HG03025 (cell line): ENCODE measurements at regions not wholly inside any gene's neighbourhood (a gene's known extent, or its start where the extent isn't known, plus 50 kb on each side); places are given as distances from the start of the nearest gene placed in this dataset.
"Not testable (repeated sequence)": the region's sequence is repeated elsewhere in the genome, so short reads cannot be mapped to it uniquely, and the experiment has no call there.

Experiments
- ATAC-seq: cut with Tn5 transposase; IDR thresholded peaks from one replicate; pipeline ENCODE4 v1.9.1; 2021; ENCODE audit warnings: mild to moderate bottlenecking, moderate library complexity; ENCODE audit not compliant: unreplicated experiment, low FRiP score

- ATAC-seq: no peak
Observed at GRCh38 chr2:156765043-156765442, 328.9 kb downstream of the GPD2 start.

GRCh38 chr2:156765450-156765849, 329.3 kb downstream of the GPD2 start:
- ATAC-seq: no peak

- ATAC-seq: no peak
Observed at GRCh38 chr2:156769802-156770201, 333.6 kb downstream of the GPD2 start.

- ATAC-seq: no peak
Observed at GRCh38 chr2:156778916-156779315, 342.7 kb downstream of the GPD2 start.

- no peak for ATAC-seq
Observed at GRCh38 chr2:156779416-156780120, 343.4 kb downstream of the GPD2 start.

GRCh38 chr2:156781677-156782076, 345.5 kb downstream of the GPD2 start:
- not testable (repeated sequence) for ATAC-seq

GRCh38 chr2:156784020-156784701, 348.0 kb downstream of the GPD2 start:
- ATAC-seq: no peak

GRCh38 chr2:156787517-156787916, 351.3 kb downstream of the GPD2 start:
- ATAC-seq: no peak

- ATAC-seq: no peak
Observed at GRCh38 chr2:156790343-156791037, 354.3 kb downstream of the GPD2 start.

GRCh38 chr2:156792242-156792840, 356.2 kb downstream of the GPD2 start:
- no peak for ATAC-seq

- ATAC-seq: no peak
Observed at GRCh38 chr2:156797832-156798231, 361.7 kb downstream of the GPD2 start.

- no peak for ATAC-seq
Observed at GRCh38 chr2:156800065-156800653, 364.0 kb downstream of the GPD2 start.

GRCh38 chr2:156800781-156801361, 364.7 kb downstream of the GPD2 start:
- no peak for ATAC-seq

- ATAC-seq: no peak
Observed at GRCh38 chr2:156803243-156803642, 367.1 kb downstream of the GPD2 start.

- no peak for ATAC-seq
Observed at GRCh38 chr2:156803967-156804366, 367.8 kb downstream of the GPD2 start.

GRCh38 chr2:156810094-156810493, 373.9 kb downstream of the GPD2 start:
- ATAC-seq: no peak

- ATAC-seq: no peak
Observed at GRCh38 chr2:156812496-156812895, 376.3 kb downstream of the GPD2 start.

- no peak for ATAC-seq
Observed at GRCh38 chr2:156817430-156817829, 381.3 kb downstream of the GPD2 start.

- no peak for ATAC-seq
Observed at GRCh38 chr2:156818221-156818620, 382.0 kb downstream of the GPD2 start.

GRCh38 chr2:156818944-156819343, 382.8 kb downstream of the GPD2 start:
- no peak for ATAC-seq
